K562 (cell line): ENCODE measurements at regions not wholly inside any gene's neighbourhood (a gene's known extent, or its start where the extent isn't known, plus 50 kb on each side); places are given as distances from the start of the nearest gene placed in this dataset.

Experiments used
- ATAC-seq: fragments of 200-7000 bp; cut with Tn5 transposase; 3 replicates; pipeline ENCODE4 v1.9.1; 2020; ENCODE audit warnings: moderate library complexity
- BruUV-seq: library from RNA; stranded (reverse); fragments of 400-500 nt; replicated peaks from 2 replicates; lab custom pipeline; 2021; lab: Mats Ljungman, UMichigan
- CTCF ChIA-PET: fragments of 300-600 bp; formaldehyde crosslinking; extraction: SDS; loops from one replicate; lab custom pipeline; 2021; ENCODE audit warnings: low intra/inter-chr PET ratio; lab: Yijun Ruan, JAX
- POLR2A ChIA-PET: fragments of 300-600, 350-650 bp; sonication (Branson Sonifier 250); formaldehyde crosslinking; extraction: SDS; loops from one replicate; lab custom pipeline; 2021; ENCODE audit warnings: antibody characterized with exemption, inconsistent platforms; lab: Yijun Ruan, JAX
- DNase-seq, 4 experiments: peaks; one replicate each; pipeline versions ENCODE4 v3.0.0 to v3.0.0-alpha.2; 2011 to 2018; ENCODE audit warnings: low spot score in 3 of 4, mixed read lengths in 3 of 4; ENCODE audit errors: extremely low read depth in 1 of 4
- FAIRE-seq: peaks from 2 replicates; lab custom pipeline; 2011; peaks lifted over from hg19 to GRCh38; lab: Jason Lieb, UNC
- H2AFZ ChIP-seq: 2 replicates; pipeline ENCODE4 v1.6.0; 2011; ENCODE audit warnings: low read depth, low read length, control low read depth, inconsistent platforms
- H3K27ac ChIP-seq: fragments of 200-600 bp; 3 replicates; pipeline ENCODE4 v1.8.0; 2011; ENCODE audit warnings: low read depth, mild to moderate bottlenecking, control low read depth, inconsistent platforms, low read length, moderate library complexity, mixed read lengths; ENCODE audit errors: extremely low read depth
- H3K27me3 ChIP-seq, 2 experiments: fragments of 300-600 bp in 1 of 2; 2 replicates in 1 of 2; 3 replicates in 1 of 2; pipeline versions ENCODE4 v1.6.0 to v1.8.0; 2011; ENCODE audit warnings: inconsistent platforms in 2 of 2, low read length in 2 of 2, mild to moderate bottlenecking in 1 of 2, mixed read lengths in 1 of 2, moderate library complexity in 1 of 2; ENCODE audit not compliant: control insufficient read depth in 2 of 2, insufficient read depth in 2 of 2
- H3K36me3 ChIP-seq: fragments of 300-600 bp; 3 replicates; pipeline ENCODE4 v1.8.0; 2011; ENCODE audit warnings: mild to moderate bottlenecking, low read length, inconsistent platforms; ENCODE audit not compliant: control insufficient read depth, insufficient read depth
- H3K4me1 ChIP-seq, 2 experiments: fragments of 200-600 bp in 1 of 2; replicated peaks in 1 of 2; 2 replicates in 1 of 2; 3 replicates in 1 of 2; pipeline versions ENCODE4 v1.5.1 to v1.8.0; 2011; ENCODE audit warnings: inconsistent platforms in 2 of 2, low read length in 2 of 2, mild to moderate bottlenecking in 1 of 2, mixed read lengths in 1 of 2, moderate library complexity in 1 of 2; ENCODE audit not compliant: control insufficient read depth in 2 of 2, insufficient read depth in 2 of 2
- H3K4me2 ChIP-seq: 2 replicates; pipeline ENCODE4 v1.6.1; 2011; ENCODE audit warnings: low read length, control low read depth, inconsistent platforms, mixed read lengths; ENCODE audit not compliant: insufficient read depth
- H3K4me3 ChIP-seq: fragments of 200-600 bp; sonication (generic), shearing (Covaris generic); 2 replicates; pipeline ENCODE4 v1.5.1; 2016; ENCODE audit warnings: control low read depth, inconsistent platforms
- H3K79me2 ChIP-seq: fragments of 200-600 bp; 3 replicates; pipeline ENCODE4 v1.8.0; 2011; ENCODE audit warnings: low read length, inconsistent platforms; ENCODE audit not compliant: control insufficient read depth, insufficient read depth
- H3K9ac ChIP-seq, 2 experiments: 2 replicates each; pipeline versions ENCODE4 v1.6.0 to v1.6.1; 2011; ENCODE audit warnings: low read depth in 2 of 2, low read length in 2 of 2, control low read depth in 1 of 2, inconsistent platforms in 1 of 2, mild to moderate bottlenecking in 1 of 2, mixed read lengths in 1 of 2; ENCODE audit not compliant: insufficient read depth in 1 of 2
- H3K9me1 ChIP-seq: one replicate; pipeline ENCODE4 v1.6.0; 2011; ENCODE audit warnings: inconsistent platforms, mild to moderate bottlenecking, low read length, moderate library complexity; ENCODE audit not compliant: control insufficient read depth, insufficient read depth
- H3K9me3 ChIP-seq: replicated peaks from 2 replicates; pipeline ENCODE4 v1.5.1; 2011; ENCODE audit warnings: low read depth, low read length, inconsistent platforms; ENCODE audit not compliant: control insufficient read depth, insufficient read depth
- H4K20me1 ChIP-seq: replicated peaks from 2 replicates; pipeline ENCODE4 v1.6.1; 2011; ENCODE audit warnings: low read length, inconsistent platforms, mixed read lengths; ENCODE audit not compliant: control insufficient read depth, insufficient read depth
- CAMTA2 ChIP-seq: fragments of 250-450 bp; sonication (Bioruptor Pico); conservative IDR thresholded peaks from 2 replicates; pipeline ENCODE4 v1.5.1; 2022
- MBD1 ChIP-seq: fragments of 250-450 bp; sonication (Bioruptor Pico); IDR thresholded peaks from 2 replicates; pipeline ENCODE4 v1.8.0; 2022; ENCODE audit warnings: inconsistent platforms
- SRF ChIP-seq, 2 experiments: fragments of 250-450, 450-650 bp in 1 of 2; sonication (Bioruptor Pico) in 1 of 2; sonication (generic) in 1 of 2; formaldehyde crosslinking; IDR thresholded peaks; 2 replicates each; pipeline versions ENCODE4 v1.5.0 to v1.5.1; 2020 to 2022; ENCODE audit warnings: mild to moderate bottlenecking in 1 of 2, missing genetic modification reagents in 1 of 2
- U2AF2 ChIP-seq: fragments of 200-400 bp; formaldehyde crosslinking; optimal IDR thresholded peaks from 2 replicates; pipeline ENCODE3; 2017; ENCODE audit warnings: low read depth, mild to moderate bottlenecking, low read length
- ZBTB40 ChIP-seq, 2 experiments: fragments of 450-650 bp in 1 of 2; sonication (generic) in 1 of 2; formaldehyde crosslinking in 1 of 2; IDR thresholded peaks; 2 replicates each; pipeline versions ENCODE4 v1.7.1 to v1.9.0; 2016 to 2022; ENCODE audit warnings: inconsistent platforms in 1 of 2, mild to moderate bottlenecking in 1 of 2, missing genetic modification reagents in 1 of 2
- WGBS: fragments of 100-300 bp; shearing (Covaris generic); methylation state at CpG from one replicate; pipeline ENCODE4 v1.1.6; 2016; ENCODE audit warnings: low coverage, mixed read lengths; ENCODE audit not compliant: insufficient coverage; ENCODE audit errors: missing lambda C conversion rate; 5-methylcytosine and 5-hydroxymethylcytosine counted together
- in situ Hi-C: fragments of 300-500 bp; cut with MboI; formaldehyde crosslinking; loops from 4 replicates; pipeline ENCODE4 v1.15.0; 2018; ENCODE audit warnings: inconsistent platforms, mixed read lengths
- intact Hi-C: fragments of 100-400 bp; cut with micrococcal nuclease; formaldehyde crosslinking; loops from 2 replicates; pipeline ENCODE4 v1.14.2; 2022

- CTCF ChIA-PET: no interaction called here
- no peak for FAIRE-seq
- POLR2A ChIA-PET: no interaction called here
- H2AFZ ChIP-seq: no peak overlapping the region
- H3K9ac ChIP-seq: no peak overlapping the region
- ATAC-seq: no peak
- no peaks in the 10 kb centered on the region for H3K27me3 ChIP-seq
- no peak overlapping the region for H3K4me2 ChIP-seq
- peaks cover 5% of the 10 kb centered on the region; the same call in 1 of the 2 replicates for H3K9me3 ChIP-seq
- no peaks in the 10 kb centered on the region for H3K79me2 ChIP-seq
- H4K20me1 ChIP-seq: no peaks in the 10 kb centered on the region
- in situ Hi-C loops: no loop called here
- no peak for TF ChIP-seq MBD1 (CRISPR knock-in tag)
- no peak for TF ChIP-seq U2AF2
- TF ChIP-seq SRF (CRISPR knock-in tag; IDR thresholded peaks at IDR 0.05): no peak
- TF ChIP-seq CAMTA2 (CRISPR knock-in tag): no peak
- TF ChIP-seq ZBTB40 (IDR thresholded peaks at IDR 0.05): no peak
- no peak for TF ChIP-seq ZBTB40 (CRISPR knock-in tag; IDR thresholded peaks at IDR 0.05)
- H3K4me3 ChIP-seq: no peak overlapping the region
- no peaks in the 10 kb centered on the region for H3K36me3 ChIP-seq
- peaks cover 0 to 2% of the 10 kb centered on the region in 2 experiments; a peak in 2 of 5 replicates for H3K4me1 ChIP-seq
- DNase-seq: no peak
- 38% methylated on average over 1 of the region's 1 CpG for WGBS
- no peak overlapping the region for H3K27ac ChIP-seq
- BruUV-seq: no TSS peak
- H3K9me1 ChIP-seq: no peaks in the 10 kb centered on the region
- intact Hi-C loops: no loop called here
Measured at GRCh38 chr2:12066116-12066515, 319.7 kb downstream of the LPIN1 start.
